HG03565 (cell line): ENCODE measurements at regions not wholly inside any gene's neighbourhood (a gene's known extent, or its start where the extent isn't known, plus 50 kb on each side); places are given as distances from the start of the nearest gene placed in this dataset.

ENCODE experiments used
- ATAC-seq: cut with Tn5 transposase; IDR thresholded peaks from one replicate; pipeline ENCODE4 v1.9.1; 2021; ENCODE audit warnings: mild to moderate bottlenecking, moderate library complexity; ENCODE audit not compliant: unreplicated experiment

DNA sequence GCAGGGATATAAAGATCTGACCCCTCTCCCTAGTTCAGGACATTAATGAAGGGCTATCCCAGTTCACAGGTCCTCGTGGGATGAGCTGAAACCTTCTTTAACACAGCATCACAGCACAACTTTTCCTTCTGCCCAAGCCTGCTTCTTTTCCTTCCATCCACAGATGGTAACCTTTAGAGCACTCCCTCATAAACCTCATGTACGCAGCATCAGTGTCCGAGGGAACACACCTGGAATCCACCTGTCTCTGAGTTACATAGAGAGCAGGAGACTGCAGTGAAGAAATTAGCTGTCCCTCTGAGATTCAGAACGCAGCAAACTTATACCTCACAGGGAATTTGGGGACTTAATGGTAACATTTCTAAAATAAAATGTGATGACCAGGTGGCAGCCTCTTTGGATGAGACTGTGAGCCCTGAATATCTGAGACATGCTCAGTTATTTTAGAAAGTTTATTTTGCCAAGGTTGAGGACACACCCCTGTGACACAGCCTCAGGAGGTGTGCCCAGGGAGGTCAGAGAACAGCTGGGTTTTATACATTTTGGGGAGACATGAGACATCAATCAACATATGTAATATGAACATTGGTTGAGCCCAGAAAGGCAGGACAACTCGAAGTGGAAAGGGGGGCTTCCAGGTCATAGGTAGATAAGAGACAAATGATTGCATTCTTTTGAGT, 73.8 kb upstream of the PACRGL start:
- no peak for ATAC-seq

DNA sequence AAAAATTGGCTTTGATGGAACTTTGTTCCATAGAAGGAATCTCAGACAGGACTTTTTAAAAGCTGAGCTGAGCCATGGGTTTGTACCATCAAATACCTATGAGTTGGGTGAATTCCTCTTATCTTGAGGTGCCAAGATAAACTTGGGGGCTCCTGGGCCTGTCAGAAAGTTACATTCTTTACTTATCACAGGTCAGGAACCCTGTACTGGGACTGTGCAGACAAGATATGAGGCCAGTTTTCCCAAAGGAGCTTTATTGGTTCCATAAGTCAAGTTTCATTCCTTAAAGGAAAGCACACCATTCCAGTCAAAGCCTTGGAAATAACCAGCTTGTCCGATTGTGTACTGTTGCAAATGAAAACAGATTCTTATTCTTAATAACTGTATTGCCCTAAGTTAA, 72.4 kb upstream of the PACRGL start:
- ATAC-seq, result no peak

DNA sequence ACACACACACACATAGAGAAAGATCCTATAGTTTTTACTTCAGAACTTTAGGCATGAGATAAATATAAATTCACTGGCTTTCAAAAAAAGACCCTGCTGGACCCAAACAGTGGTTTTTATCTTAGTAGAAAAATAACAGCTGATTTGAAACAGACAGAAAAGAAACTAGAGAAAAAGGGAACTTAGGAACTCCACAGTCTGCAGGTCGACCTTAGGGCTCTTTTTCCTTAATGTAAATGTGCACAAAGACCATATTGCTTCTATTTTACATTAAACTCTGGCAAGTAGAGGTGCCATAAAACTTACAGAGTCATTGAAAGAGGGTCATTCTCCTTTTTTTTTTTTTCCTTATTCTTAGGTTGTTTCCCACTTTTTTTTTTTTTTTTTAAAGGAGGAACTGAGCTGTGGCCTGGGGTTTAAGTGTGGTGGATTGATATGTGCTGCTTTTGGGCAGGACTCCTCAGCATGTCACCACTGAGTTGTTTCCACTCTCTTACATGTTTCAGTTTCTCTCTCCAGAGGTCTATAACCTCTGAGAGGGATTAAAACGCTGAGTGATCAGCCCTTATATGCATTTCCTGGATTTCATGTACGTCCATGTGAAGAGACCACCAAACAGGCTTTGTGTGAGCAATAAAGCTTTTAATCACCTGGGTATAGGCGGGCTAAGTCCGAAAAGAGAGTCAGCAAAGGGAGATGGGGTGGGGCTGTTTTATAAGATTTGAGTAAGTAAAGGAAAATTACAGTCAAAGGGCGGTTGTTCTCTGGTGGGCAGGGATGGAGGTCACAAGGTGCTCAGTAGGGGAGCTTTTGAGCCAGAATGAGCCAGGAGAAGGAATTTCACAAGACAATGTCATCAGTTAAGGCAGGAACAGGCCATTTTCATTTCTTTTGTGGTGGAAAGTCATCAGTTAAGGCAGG, 70.8 kb upstream of the PACRGL start:
- no peak for ATAC-seq

DNA sequence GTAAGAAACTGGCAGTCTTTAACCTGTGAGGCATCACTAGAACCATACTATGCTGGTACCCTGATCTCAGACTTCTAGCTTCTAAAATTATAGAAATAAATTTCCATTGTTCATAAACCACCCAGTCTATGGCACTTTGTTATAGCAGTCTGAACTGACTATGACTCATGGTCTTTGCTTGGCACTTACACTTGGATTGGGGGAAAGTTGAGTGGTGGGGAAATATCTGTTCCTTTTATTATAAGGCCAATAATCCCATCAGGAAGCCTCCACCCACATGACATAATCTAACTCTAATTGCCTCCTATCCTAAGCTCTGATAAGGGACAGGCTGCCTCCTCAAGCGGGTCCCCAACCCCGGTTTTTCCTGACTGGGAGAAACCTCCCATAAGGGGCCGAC, 61.4 kb upstream of the PACRGL start:
- no peak for ATAC-seq

DNA sequence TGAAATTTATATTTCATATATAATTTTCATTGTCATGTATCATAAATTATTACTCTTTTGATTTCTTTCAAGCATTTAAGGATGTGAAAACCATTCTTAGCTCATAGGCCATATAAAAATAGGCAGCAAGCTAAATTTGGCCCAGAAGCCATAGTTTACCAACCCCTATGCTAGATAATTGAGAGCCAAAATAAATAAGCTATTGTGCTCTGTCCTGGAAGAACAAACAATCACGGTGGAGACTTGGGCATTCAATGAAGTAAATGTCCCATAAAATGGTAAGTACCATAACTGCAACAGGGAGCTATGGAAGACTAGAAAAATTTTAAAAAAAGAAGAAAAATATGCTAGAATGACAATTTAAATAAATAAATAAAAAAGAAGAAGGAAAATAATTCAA, 60.9 kb upstream of the PACRGL start:
- ATAC-seq, result no peak

DNA sequence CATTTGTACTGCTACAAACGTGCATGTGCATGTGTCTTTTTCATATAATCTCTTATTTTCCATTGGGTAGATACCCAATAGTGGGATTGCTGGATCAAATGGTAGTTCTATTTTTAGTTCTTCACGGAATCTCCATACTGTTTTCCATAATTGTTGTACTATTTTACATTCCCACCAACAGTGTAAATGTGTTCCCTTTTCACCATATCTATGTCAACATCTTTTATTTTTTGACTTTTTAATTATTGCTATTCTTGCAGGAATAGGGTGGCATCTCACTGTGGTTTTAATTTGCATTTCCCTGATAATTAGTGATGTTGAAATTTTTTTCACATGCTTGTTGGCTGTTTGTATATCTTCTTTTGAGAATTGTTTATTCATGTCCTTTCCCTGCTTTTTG, 59.3 kb upstream of the PACRGL start:
- no peak for ATAC-seq

DNA sequence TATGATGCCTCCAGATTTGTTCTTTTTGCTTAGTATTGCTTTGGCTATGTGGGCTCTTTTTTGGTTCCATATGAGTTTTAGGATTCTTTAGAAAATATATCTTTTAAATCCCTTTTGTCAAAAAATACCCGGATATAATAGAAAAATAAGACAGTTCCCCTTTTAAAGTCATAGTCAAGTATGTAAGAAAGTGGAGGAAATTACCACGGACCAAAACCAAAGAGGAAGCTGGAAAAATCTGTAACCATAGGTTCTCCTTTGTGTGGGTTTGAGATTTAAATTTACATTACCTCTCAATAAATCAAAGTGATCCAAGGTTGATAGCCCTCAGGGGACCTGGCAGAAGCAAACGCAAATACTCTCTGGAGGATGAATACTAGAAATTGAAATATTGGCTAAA, 58.3 kb upstream of the PACRGL start:
- no peak for ATAC-seq

DNA sequence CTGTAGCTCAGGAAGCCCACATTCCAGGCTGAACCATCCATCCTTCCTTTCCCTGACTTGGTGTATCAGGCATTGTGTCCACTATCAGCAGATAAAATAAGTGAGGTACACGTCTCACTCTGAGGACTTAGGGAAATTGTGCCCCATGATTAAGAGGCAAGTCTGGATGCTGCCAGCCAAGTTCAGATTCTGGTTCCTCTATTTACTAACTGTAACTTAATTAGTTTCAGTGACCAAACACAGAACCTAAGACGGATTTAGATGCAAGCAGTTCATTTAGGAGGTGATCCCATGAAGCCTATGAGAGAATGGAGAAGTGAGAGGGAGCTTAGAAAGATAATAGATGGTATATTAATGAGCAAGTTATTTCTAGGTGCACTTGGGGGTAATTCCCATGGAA, 56.6 kb upstream of the PACRGL start:
- no peak for ATAC-seq

DNA sequence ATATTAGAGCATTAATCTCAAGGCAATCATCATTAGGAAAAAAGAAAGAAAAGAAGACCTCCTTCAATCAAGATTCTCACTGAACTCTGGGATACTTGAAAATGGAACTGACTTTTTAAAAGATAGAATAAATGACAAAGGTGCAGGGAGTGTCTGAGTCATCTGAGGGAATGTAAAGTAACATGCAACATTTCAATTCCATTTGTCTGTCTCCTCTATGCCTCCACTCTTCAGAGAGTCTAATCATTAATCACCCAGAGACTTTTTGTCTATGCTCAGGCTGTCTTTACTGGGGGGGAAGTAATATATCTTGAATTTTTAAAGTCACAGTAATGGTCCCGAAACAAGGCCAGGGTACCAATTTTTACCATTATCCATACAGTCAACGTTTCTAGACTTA, 55.0 kb upstream of the PACRGL start:
- no peak for ATAC-seq

DNA sequence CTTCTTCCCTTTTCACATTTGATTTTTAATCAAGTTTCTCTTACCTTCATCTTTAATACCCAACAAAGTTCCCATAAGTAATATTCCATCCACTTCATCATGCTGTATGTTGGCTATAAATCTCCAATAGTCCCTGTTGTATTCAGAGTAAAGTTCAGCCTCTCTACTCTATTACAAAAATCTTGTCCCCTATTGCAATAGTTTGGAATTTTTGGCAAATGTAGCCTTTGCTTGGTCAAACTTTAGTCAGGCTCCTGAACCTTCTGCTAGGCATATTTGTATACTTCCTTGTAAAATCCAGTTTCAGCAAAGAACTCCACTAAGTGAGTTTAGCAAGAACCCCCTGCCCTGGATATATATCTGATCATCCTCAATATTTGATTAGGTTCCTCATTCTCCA, 54.0 kb upstream of the PACRGL start:
- ATAC-seq, result no peak
